GM13977 (cell line): ENCODE measurements at regions not wholly inside any gene's neighbourhood (a gene's known extent, or its start where the extent isn't known, plus 50 kb on each side); places are given as distances from the start of the nearest gene placed in this dataset.

ENCODE experiments used
- DNase-seq: peaks from one replicate; pipeline ENCODE4 v3.0.0; 2012; ENCODE audit warnings: low spot score
- in situ Hi-C: fragments of 300-500 bp; cut with MboI; formaldehyde crosslinking; loops from one replicate; pipeline ENCODE4 v1.12.0; 2022; ENCODE audit warnings: low sequenced_read_pairs, low pct_unique_long_range_greater_than_20kb, mixed read lengths, inconsistent platforms; ENCODE audit not compliant: unreplicated experiment
- TF ChIP-seq, protein P1 (sequence below): IDR thresholded peaks from 2 replicates; pipeline ENCODE4 v1.5.1; 2012; ENCODE audit warnings: mild to moderate bottlenecking, control low read depth; ENCODE audit not compliant: insufficient read depth; ENCODE audit errors: extremely low read depth, missing control alignments

DNA sequence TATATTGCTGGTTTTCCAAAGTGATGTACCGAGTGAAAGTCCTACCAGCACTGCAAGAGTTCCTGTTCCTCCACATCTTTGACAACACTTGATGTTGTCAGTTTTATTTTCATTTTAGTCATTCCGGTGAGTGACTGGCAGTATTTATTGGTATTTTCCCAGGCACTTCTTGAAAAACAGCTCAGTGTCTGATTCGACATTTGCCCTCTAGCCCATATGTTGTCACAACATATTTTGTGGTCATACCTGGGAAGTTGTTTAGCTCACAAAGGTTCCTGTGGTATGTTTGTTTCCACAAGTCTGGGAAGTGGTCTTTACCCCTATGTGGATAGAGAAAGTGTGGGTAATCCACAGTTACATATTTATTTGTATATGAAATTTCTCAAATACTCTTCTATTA is 463.6 kb downstream of the HAPSTR1 start:
- in situ Hi-C loops = no loop called here

GRCh38 chr16:9556949-9557665 is 465.7 kb downstream of the HAPSTR1 start:
- DNase-seq = no peak
- TF ChIP-seq, protein P1, sequence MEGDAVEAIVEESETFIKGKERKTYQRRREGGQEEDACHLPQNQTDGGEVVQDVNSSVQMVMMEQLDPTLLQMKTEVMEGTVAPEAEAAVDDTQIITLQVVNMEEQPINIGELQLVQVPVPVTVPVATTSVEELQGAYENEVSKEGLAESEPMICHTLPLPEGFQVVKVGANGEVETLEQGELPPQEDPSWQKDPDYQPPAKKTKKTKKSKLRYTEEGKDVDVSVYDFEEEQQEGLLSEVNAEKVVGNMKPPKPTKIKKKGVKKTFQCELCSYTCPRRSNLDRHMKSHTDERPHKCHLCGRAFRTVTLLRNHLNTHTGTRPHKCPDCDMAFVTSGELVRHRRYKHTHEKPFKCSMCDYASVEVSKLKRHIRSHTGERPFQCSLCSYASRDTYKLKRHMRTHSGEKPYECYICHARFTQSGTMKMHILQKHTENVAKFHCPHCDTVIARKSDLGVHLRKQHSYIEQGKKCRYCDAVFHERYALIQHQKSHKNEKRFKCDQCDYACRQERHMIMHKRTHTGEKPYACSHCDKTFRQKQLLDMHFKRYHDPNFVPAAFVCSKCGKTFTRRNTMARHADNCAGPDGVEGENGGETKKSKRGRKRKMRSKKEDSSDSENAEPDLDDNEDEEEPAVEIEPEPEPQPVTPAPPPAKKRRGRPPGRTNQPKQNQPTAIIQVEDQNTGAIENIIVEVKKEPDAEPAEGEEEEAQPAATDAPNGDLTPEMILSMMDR = no peak
- in situ Hi-C loops = no loop called here

More for the DNA sequence above, 463.6 kb downstream of the HAPSTR1 start:
- TF ChIP-seq, protein P1 = no peak
- DNase-seq = no peak

DNA sequence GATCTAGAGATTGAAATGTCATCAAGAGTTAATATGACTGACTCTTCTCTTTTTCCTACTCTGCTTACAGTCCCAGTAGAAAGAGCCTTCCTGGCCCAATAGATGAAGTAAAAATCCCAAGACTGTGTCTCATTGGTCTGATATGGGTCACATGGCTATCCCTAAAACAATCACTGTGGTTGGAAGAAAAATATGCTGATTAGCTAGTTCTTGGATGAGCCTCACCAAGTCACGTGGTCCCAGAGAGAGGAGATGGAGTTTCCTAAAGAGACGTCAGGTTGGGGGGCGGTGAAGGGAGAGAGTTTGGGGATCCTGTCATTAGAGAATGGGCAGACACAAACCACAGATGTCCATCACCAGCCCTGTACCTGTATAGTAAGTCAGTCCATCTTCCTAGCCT is 466.3 kb downstream of the HAPSTR1 start:
- TF ChIP-seq, protein P1 = no peak
- in situ Hi-C loops = no loop called here
- no peak for DNase-seq

DNA sequence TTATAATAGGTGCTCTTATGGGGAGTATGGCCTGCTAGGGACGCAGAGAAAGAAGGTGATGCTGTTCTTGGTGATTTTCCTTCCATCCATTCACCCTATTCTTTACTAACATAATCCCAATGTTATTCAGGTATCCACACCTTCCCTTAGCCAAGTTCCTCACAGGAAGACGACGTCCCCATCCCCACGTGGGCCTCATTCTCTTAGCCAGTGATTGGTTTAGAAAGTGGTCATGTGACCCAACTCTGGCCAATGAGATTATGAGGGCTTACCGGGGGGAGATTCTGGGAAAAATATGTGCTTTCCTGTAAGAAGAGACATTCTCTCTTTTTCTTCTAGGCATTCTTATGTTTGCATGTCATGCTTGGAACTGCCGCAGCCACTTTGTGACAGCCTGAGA is 474.7 kb downstream of the HAPSTR1 start:
- TF ChIP-seq, protein P1 = no peak
- DNase-seq = no peak
- in situ Hi-C loops = no loop called here

- DNase-seq = no peak
- TF ChIP-seq, protein P1 = no peak
- in situ Hi-C loops = no loop called here
These were observed 476.2 kb downstream of the HAPSTR1 start for GRCh38 chr16:9567666-9568065.

- TF ChIP-seq, protein P1 = no peak
- in situ Hi-C loops = no loop called here
- no peak for DNase-seq
These were observed 476.8 kb downstream of the HAPSTR1 start for GRCh38 chr16:9568261-9568660.

DNA sequence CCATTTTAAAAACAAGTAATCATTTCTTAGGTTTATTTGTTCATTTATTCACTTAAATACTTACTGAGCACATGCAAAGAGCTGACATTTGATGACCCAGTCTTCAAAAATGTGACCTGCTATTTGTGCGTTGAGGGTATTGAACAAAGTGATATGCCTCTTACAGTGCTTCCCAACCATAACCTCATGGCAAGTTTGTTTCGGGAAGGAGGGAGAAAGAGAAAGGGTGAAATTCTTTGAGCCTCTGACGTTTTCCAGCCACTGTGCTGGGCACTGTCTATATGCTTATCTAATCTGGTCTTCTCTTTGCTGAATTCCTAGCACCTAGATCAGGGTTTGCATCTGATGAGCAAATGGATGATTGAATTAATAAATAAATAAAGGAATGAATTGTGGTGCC is 479.1 kb downstream of the HAPSTR1 start:
- TF ChIP-seq, protein P1 = no peak
- in situ Hi-C loops = no loop called here
- DNase-seq = no peak
